WTC11 (cell line): ENCODE measurements at regions not wholly inside any gene's neighbourhood (a gene's known extent, or its start where the extent isn't known, plus 50 kb on each side); places are given as distances from the start of the nearest gene placed in this dataset.

Source experiments
- ATAC-seq: fragments of 200-7000 bp; cut with Tn5 transposase; 2 replicates; pipeline ENCODE4 v1.10.0; 2021; ENCODE audit warnings: mild to moderate bottlenecking, moderate library complexity
- CTCF ChIA-PET: fragments of 300-600 bp; sonication (Branson Sonifier 250); formaldehyde crosslinking; loops from one replicate; lab custom pipeline; 2021; ENCODE audit warnings: antibody characterized with exemption; lab: Charles Lee
- POLR2A ChIA-PET: fragments of 350-600 bp; sonication (Branson Sonifier 250); formaldehyde crosslinking; loops from one replicate; lab custom pipeline; 2021; ENCODE audit warnings: antibody characterized with exemption; lab: Charles Lee
- DNase-seq: peaks from one replicate; pipeline ENCODE4 v3.0.0; 2021; ENCODE audit warnings: low spot score
- H3K27ac Mint-ChIP-seq: 2 replicates; pipeline ENCODE4 v1.8.0; 2021; ENCODE audit warnings: mixed read lengths
- H3K27me3 Mint-ChIP-seq: 2 replicates; pipeline ENCODE4 v1.8.0; 2021; ENCODE audit warnings: low read depth, mild to moderate bottlenecking, moderate library complexity, mixed read lengths
- H3K36me3 Mint-ChIP-seq: 2 replicates; pipeline ENCODE4 v1.8.0; 2021; ENCODE audit warnings: mixed read lengths
- H3K4me1 Mint-ChIP-seq: 2 replicates; pipeline ENCODE4 v1.8.0; 2022; ENCODE audit warnings: mixed read lengths
- H3K4me3 Mint-ChIP-seq: 2 replicates; pipeline ENCODE4 v1.8.0; 2021; ENCODE audit warnings: mild to moderate bottlenecking, moderate library complexity, mixed read lengths
- H3K9me3 Mint-ChIP-seq: 2 replicates; pipeline ENCODE4 v1.8.0; 2021; ENCODE audit warnings: mixed read lengths
- ATF1 ChIP-seq: sonication (generic); formaldehyde crosslinking; IDR thresholded peaks from 2 replicates; pipeline ENCODE4 v1.8.1; 2023; ENCODE audit warnings: mild to moderate bottlenecking, moderate library complexity, missing genetic modification reagents
- ATF2 ChIP-seq: sonication (generic); formaldehyde crosslinking; IDR thresholded peaks from 2 replicates; pipeline ENCODE4 v1.8.1; 2022; ENCODE audit warnings: low read depth, missing genetic modification reagents, borderline replicate concordance
- ATF3 ChIP-seq: sonication (generic); formaldehyde crosslinking; conservative IDR thresholded peaks from 2 replicates; pipeline ENCODE4 v1.8.1; 2022; ENCODE audit warnings: mild to moderate bottlenecking, missing genetic modification reagents
- ETV6 ChIP-seq: sonication (generic); formaldehyde crosslinking; IDR thresholded peaks from 2 replicates; pipeline ENCODE4 v1.8.1; 2022; ENCODE audit warnings: mild to moderate bottlenecking, missing genetic modification reagents
- JAZF1 ChIP-seq: fragments of 250-450 bp; sonication (Bioruptor Pico); IDR thresholded peaks from 2 replicates; pipeline ENCODE4 v1.9.0; 2021; ENCODE audit warnings: moderate library complexity, mild to moderate bottlenecking, inconsistent platforms
- KAT7 ChIP-seq: sonication (generic); formaldehyde crosslinking; IDR thresholded peaks from 2 replicates; pipeline ENCODE4 v1.8.1; 2023; ENCODE audit warnings: missing genetic modification reagents, mild to moderate bottlenecking, borderline replicate concordance
- MXD4 ChIP-seq: fragments of 250-450 bp; sonication (Bioruptor Pico); IDR thresholded peaks from 2 replicates; pipeline ENCODE4 v1.8.0; 2021; ENCODE audit warnings: mild to moderate bottlenecking, moderate library complexity, borderline replicate concordance
- NFATC4 ChIP-seq: fragments of 250-450 bp; sonication (Bioruptor Pico); IDR thresholded peaks from 2 replicates; pipeline ENCODE4 v1.9.0; 2021; ENCODE audit warnings: mild to moderate bottlenecking
- ZNF138 ChIP-seq: sonication (generic); formaldehyde crosslinking; conservative IDR thresholded peaks from 2 replicates; pipeline ENCODE4 v1.8.1; 2022; ENCODE audit warnings: mild to moderate bottlenecking, moderate library complexity, missing genetic modification reagents
- ZNF532 ChIP-seq: fragments of 250-450 bp; sonication (Bioruptor Pico); IDR thresholded peaks from 2 replicates; pipeline ENCODE4 v1.9.0; 2021; ENCODE audit warnings: mild to moderate bottlenecking, borderline replicate concordance
- TF ChIP-seq, protein P1 (sequence below): sonication (generic); formaldehyde crosslinking; IDR thresholded peaks from 2 replicates; pipeline ENCODE4 v1.8.0; 2022; ENCODE audit warnings: mild to moderate bottlenecking, missing genetic modification reagents
- TF ChIP-seq, protein P2 (sequence below): fragments of 250-450 bp; sonication (Bioruptor Pico); IDR thresholded peaks from 2 replicates; pipeline ENCODE4 v1.9.0; 2021; ENCODE audit warnings: mild to moderate bottlenecking
- TF ChIP-seq, protein P3 (sequence below): sonication (generic); formaldehyde crosslinking; IDR thresholded peaks from 2 replicates; pipeline ENCODE4 v1.8.1; 2022; ENCODE audit warnings: missing genetic modification reagents, borderline replicate concordance
- TF ChIP-seq, protein P4 (sequence below): sonication (generic); formaldehyde crosslinking; IDR thresholded peaks from 2 replicates; pipeline ENCODE4 v1.8.0; 2022; ENCODE audit warnings: mild to moderate bottlenecking, missing genetic modification reagents
- TF ChIP-seq, protein P5 (sequence below): sonication (generic); formaldehyde crosslinking; IDR thresholded peaks from 2 replicates; pipeline ENCODE4 v1.8.1; 2023; ENCODE audit warnings: mild to moderate bottlenecking, missing genetic modification reagents, borderline replicate concordance

- CTCF ChIA-PET: no interaction called here
- ATAC-seq (no peak), DNase-seq (no peak)
- TF ChIP-seq NFATC4: no peak
- no peak for TF ChIP-seq ATF1
- TF ChIP-seq, protein P1, sequence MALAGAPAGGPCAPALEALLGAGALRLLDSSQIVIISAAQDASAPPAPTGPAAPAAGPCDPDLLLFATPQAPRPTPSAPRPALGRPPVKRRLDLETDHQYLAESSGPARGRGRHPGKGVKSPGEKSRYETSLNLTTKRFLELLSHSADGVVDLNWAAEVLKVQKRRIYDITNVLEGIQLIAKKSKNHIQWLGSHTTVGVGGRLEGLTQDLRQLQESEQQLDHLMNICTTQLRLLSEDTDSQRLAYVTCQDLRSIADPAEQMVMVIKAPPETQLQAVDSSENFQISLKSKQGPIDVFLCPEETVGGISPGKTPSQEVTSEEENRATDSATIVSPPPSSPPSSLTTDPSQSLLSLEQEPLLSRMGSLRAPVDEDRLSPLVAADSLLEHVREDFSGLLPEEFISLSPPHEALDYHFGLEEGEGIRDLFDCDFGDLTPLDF (CRISPR knock-in tag): no peak
- no peak for TF ChIP-seq ATF2 (CRISPR knock-in tag)
- TF ChIP-seq, protein P2, sequence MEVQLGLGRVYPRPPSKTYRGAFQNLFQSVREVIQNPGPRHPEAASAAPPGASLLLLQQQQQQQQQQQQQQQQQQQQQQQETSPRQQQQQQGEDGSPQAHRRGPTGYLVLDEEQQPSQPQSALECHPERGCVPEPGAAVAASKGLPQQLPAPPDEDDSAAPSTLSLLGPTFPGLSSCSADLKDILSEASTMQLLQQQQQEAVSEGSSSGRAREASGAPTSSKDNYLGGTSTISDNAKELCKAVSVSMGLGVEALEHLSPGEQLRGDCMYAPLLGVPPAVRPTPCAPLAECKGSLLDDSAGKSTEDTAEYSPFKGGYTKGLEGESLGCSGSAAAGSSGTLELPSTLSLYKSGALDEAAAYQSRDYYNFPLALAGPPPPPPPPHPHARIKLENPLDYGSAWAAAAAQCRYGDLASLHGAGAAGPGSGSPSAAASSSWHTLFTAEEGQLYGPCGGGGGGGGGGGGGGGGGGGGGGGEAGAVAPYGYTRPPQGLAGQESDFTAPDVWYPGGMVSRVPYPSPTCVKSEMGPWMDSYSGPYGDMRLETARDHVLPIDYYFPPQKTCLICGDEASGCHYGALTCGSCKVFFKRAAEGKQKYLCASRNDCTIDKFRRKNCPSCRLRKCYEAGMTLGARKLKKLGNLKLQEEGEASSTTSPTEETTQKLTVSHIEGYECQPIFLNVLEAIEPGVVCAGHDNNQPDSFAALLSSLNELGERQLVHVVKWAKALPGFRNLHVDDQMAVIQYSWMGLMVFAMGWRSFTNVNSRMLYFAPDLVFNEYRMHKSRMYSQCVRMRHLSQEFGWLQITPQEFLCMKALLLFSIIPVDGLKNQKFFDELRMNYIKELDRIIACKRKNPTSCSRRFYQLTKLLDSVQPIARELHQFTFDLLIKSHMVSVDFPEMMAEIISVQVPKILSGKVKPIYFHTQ (CRISPR knock-in tag): no peak
- no peak for TF ChIP-seq JAZF1
- TF ChIP-seq KAT7 (CRISPR knock-in tag): no peak
- TF ChIP-seq, protein P3, sequence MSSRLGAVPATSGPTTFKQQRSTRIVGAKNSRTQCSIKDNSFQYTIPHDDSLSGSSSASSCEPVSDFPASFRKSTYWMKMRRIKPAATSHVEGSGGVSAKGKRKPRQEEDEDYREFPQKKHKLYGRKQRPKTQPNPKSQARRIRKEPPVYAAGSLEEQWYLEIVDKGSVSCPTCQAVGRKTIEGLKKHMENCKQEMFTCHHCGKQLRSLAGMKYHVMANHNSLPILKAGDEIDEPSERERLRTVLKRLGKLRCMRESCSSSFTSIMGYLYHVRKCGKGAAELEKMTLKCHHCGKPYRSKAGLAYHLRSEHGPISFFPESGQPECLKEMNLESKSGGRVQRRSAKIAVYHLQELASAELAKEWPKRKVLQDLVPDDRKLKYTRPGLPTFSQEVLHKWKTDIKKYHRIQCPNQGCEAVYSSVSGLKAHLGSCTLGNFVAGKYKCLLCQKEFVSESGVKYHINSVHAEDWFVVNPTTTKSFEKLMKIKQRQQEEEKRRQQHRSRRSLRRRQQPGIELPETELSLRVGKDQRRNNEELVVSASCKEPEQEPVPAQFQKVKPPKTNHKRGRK (CRISPR knock-in tag): no peak
- no peak for TF ChIP-seq MXD4 (CRISPR knock-in tag)
- TF ChIP-seq, protein P4, sequence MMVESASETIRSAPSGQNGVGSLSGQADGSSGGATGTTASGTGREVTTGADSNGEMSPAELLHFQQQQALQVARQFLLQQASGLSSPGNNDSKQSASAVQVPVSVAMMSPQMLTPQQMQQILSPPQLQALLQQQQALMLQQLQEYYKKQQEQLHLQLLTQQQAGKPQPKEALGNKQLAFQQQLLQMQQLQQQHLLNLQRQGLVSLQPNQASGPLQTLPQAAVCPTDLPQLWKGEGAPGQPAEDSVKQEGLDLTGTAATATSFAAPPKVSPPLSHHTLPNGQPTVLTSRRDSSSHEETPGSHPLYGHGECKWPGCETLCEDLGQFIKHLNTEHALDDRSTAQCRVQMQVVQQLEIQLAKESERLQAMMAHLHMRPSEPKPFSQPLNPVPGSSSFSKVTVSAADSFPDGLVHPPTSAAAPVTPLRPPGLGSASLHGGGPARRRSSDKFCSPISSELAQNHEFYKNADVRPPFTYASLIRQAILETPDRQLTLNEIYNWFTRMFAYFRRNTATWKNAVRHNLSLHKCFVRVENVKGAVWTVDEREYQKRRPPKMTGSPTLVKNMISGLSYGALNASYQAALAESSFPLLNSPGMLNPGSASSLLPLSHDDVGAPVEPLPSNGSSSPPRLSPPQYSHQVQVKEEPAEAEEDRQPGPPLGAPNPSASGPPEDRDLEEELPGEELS (CRISPR knock-in tag): no peak
- no peak for TF ChIP-seq ZNF532 (CRISPR knock-in tag)
- TF ChIP-seq ATF3 (CRISPR knock-in tag): no peak
- TF ChIP-seq, protein P5, sequence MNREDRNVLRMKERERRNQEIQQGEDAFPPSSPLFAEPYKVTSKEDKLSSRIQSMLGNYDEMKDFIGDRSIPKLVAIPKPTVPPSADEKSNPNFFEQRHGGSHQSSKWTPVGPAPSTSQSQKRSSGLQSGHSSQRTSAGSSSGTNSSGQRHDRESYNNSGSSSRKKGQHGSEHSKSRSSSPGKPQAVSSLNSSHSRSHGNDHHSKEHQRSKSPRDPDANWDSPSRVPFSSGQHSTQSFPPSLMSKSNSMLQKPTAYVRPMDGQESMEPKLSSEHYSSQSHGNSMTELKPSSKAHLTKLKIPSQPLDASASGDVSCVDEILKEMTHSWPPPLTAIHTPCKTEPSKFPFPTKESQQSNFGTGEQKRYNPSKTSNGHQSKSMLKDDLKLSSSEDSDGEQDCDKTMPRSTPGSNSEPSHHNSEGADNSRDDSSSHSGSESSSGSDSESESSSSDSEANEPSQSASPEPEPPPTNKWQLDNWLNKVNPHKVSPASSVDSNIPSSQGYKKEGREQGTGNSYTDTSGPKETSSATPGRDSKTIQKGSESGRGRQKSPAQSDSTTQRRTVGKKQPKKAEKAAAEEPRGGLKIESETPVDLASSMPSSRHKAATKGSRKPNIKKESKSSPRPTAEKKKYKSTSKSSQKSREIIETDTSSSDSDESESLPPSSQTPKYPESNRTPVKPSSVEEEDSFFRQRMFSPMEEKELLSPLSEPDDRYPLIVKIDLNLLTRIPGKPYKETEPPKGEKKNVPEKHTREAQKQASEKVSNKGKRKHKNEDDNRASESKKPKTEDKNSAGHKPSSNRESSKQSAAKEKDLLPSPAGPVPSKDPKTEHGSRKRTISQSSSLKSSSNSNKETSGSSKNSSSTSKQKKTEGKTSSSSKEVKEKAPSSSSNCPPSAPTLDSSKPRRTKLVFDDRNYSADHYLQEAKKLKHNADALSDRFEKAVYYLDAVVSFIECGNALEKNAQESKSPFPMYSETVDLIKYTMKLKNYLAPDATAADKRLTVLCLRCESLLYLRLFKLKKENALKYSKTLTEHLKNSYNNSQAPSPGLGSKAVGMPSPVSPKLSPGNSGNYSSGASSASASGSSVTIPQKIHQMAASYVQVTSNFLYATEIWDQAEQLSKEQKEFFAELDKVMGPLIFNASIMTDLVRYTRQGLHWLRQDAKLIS: no peak
- TF ChIP-seq ETV6 (CRISPR knock-in tag): no peak
- no peak for TF ChIP-seq ZNF138 (CRISPR knock-in tag)
- Mint-ChIP-seq H3K9me3 (peaks cover 56% of the 10 kb centered on the region), H3K36me3 (peaks cover 63% of the 10 kb centered on the region), H3K27me3 (no peaks in the 10 kb centered on the region), H3K27ac (no peak overlapping the region), H3K4me3 (no peak overlapping the region), H3K4me1 (peaks cover 5% of the 10 kb centered on the region)
- POLR2A ChIA-PET: no interaction called here
These were observed 200.9 kb upstream of the PPP1R2C start for GRCh38 chrX:42978655-42979379.
